NCI-H2171 treated with DMSO at 0.1 percent for 48 hours (cell line): ENCODE measurements at regions not wholly inside any gene's neighbourhood (a gene's known extent, or its start where the extent isn't known, plus 50 kb on each side); places are given as distances from the start of the nearest gene placed in this dataset.

ENCODE experiments used
- DNase-seq: peaks from one replicate; lab custom pipeline; 2025; lab: John Stamatoyannopoulos, UW

- DNase-seq = no peak
Observed at GRCh38 chr3:167958141-167958540, 137.6 kb downstream of the GOLIM4 start.

- DNase-seq = no peak
Observed at GRCh38 chr3:167952969-167953368, 142.8 kb downstream of the GOLIM4 start.

GRCh38 chr3:167950212-167950611, 145.5 kb downstream of the GOLIM4 start:
- DNase-seq = no peak

- DNase-seq = no peak
Observed at GRCh38 chr3:167941234-167941995, 154.3 kb downstream of the GOLIM4 start.

- DNase-seq = no peak
Observed at GRCh38 chr3:167940241-167940640, 155.5 kb downstream of the GOLIM4 start.

- no peak for DNase-seq
Observed at GRCh38 chr3:167938516-167938915, 157.2 kb downstream of the GOLIM4 start.

GRCh38 chr3:167936019-167936418, 159.7 kb downstream of the GOLIM4 start:
- DNase-seq = no peak

GRCh38 chr3:167930453-167930852, 165.3 kb downstream of the GOLIM4 start:
- no peak for DNase-seq

GRCh38 chr3:167929968-167930367, 165.8 kb downstream of the GOLIM4 start:
- DNase-seq = no peak

GRCh38 chr3:167928381-167928780, 167.3 kb downstream of the GOLIM4 start:
- no peak for DNase-seq

- DNase-seq = no peak
Observed at GRCh38 chr3:167920747-167921146, 175.0 kb downstream of the GOLIM4 start.

GRCh38 chr3:167919590-167919989, 176.1 kb downstream of the GOLIM4 start:
- DNase-seq = no peak

GRCh38 chr3:167918686-167919085, 177.0 kb downstream of the GOLIM4 start:
- DNase-seq = no peak

GRCh38 chr3:167918008-167918596, 177.6 kb downstream of the GOLIM4 start:
- no peak for DNase-seq

GRCh38 chr3:167913219-167913835, 177.8 kb downstream of the SERPINI1 start:
- no peak for DNase-seq

- no peak for DNase-seq
Observed at GRCh38 chr3:167909952-167910351, 174.4 kb downstream of the SERPINI1 start.

GRCh38 chr3:167909504-167909896, 174.0 kb downstream of the SERPINI1 start:
- no peak for DNase-seq

GRCh38 chr3:167908746-167909503, 173.4 kb downstream of the SERPINI1 start:
- no peak for DNase-seq

- no peak for DNase-seq
Observed at GRCh38 chr3:167908221-167908620, 172.7 kb downstream of the SERPINI1 start.

GRCh38 chr3:167901138-167901537, 165.6 kb downstream of the SERPINI1 start:
- DNase-seq = no peak

- peak; percentile 86 for DNase-seq
Observed at GRCh38 chr3:167899093-167899492, 163.6 kb downstream of the SERPINI1 start.

- DNase-seq = no peak
Observed at GRCh38 chr3:167898091-167898490, 162.6 kb downstream of the SERPINI1 start.

- peak; percentile 21 for DNase-seq
Observed at GRCh38 chr3:167895684-167896083, 160.2 kb downstream of the SERPINI1 start.
